ENCODE measurements at regions not wholly inside any gene's neighbourhood (a gene's known extent, or its start where the extent isn't known, plus 50 kb on each side); places are given as distances from the start of the nearest gene placed in this dataset.

- ATAC-seq (ENCODE audit: low read depth) = no peak
- Mint-ChIP-seq H3K9me3 (ENCODE audit: insufficient read depth) (peaks cover 14% of the 10 kb centered on the region), H3K27ac (no peak overlapping the region), H3K4me1 (no peaks in the 10 kb centered on the region), H3K4me3 (no peak overlapping the region), H3K27me3 (no peaks in the 10 kb centered on the region)
- Histone ChIP-seq H4K20me1 (ENCODE audit: control insufficient read depth, insufficient read depth, low read length, poor library complexity, severe bottlenecking) (no peaks in the 10 kb centered on the region), H3K4me3 (ENCODE audit: control extremely low read depth in 1 of 5, extremely low read depth in 1 of 5, insufficient read depth in 1 of 5, low read depth in 2 of 5, low read length in 4 of 5) (no peak overlapping the region), H3K27ac (ENCODE audit: low read length in 2 of 2) (no peak overlapping the region), H3K4me1 (ENCODE audit: control insufficient read depth in 2 of 2, insufficient read depth in 2 of 2, low read length in 2 of 2) (no peaks in the 10 kb centered on the region), H3K9ac (ENCODE audit: low read length) (no peak overlapping the region), H3K27me3 (replicated peaks in 1 of 4; ENCODE audit: control extremely low read depth in 1 of 4, control insufficient read depth in 3 of 4, insufficient read depth in 4 of 4, low read length in 3 of 4) (no peaks in the 10 kb centered on the region), H2AFZ (ENCODE audit: insufficient read depth, low read depth, low read length, poor library complexity, severe bottlenecking) (no peak overlapping the region), H3K36me3 (replicated peaks in 1 of 2; ENCODE audit: control extremely low read depth in 1 of 2, control insufficient read depth in 1 of 2, extremely low read depth in 1 of 2, insufficient read depth in 2 of 2, low read length in 1 of 2) (no peaks in the 10 kb centered on the region), H3K9me3 (ENCODE audit: control extremely low read depth in 1 of 3, control insufficient read depth in 2 of 3, insufficient read depth in 1 of 3, low read length in 2 of 3) (peaks cover 0 to 2% (median 0%) of the 10 kb centered on the region in 3 donors), H3K4me2 (replicated peaks; ENCODE audit: low read depth, low read length, poor library complexity, severe bottlenecking) (no peak overlapping the region), H3K79me2 (ENCODE audit: control insufficient read depth, insufficient read depth, low read length) (no peaks in the 10 kb centered on the region)
- no peak for DNase-seq
- POLR2A ChIA-PET = no interaction called here
- intact Hi-C loops (cut with micrococcal nuclease) = no loop called here
- CTCF ChIA-PET = no interaction called here
- TF ChIP-seq EZH2 (IDR thresholded peaks at IDR 0.05; ENCODE audit: borderline replicate concordance, insufficient read depth, low read depth, low read length, poor library complexity, severe bottlenecking) (no peak), CTCF (IDR thresholded peaks at IDR 0.05) (no peak)
- no CpG with 5 or more reads among the region's 1 CpG for WGBS (ENCODE audit: insufficient coverage)
Measured at GRCh38 chr5:104789366-104789765, 1226.8 kb upstream of the NUDT12 start.

- CTCF ChIA-PET = no interaction called here
- whole genome bisulfite sequencing (ENCODE audit: insufficient coverage) = 96% methylated on average over 2 of the region's 2 CpGs
- H3K27me3 ChIP-seq (replicated peaks in 1 of 4; ENCODE audit: control extremely low read depth in 1 of 4, control insufficient read depth in 3 of 4, insufficient read depth in 4 of 4, low read length in 3 of 4) = no peaks in the 10 kb centered on the region
- no peak overlapping the region for H3K4me3 ChIP-seq (ENCODE audit: control extremely low read depth in 1 of 5, extremely low read depth in 1 of 5, insufficient read depth in 1 of 5, low read depth in 2 of 5, low read length in 4 of 5)
- intact Hi-C loops (cut with micrococcal nuclease) = no loop called here
- no peak overlapping the region for H3K27ac ChIP-seq (ENCODE audit: low read length in 2 of 2)
- H3K9ac ChIP-seq (ENCODE audit: low read length) = no peak overlapping the region
- H3K9me3 Mint-ChIP-seq (ENCODE audit: insufficient read depth) = peaks cover 14% of the 10 kb centered on the region
- H3K4me1 Mint-ChIP-seq = no peaks in the 10 kb centered on the region
- H3K36me3 ChIP-seq (replicated peaks in 1 of 2; ENCODE audit: control extremely low read depth in 1 of 2, control insufficient read depth in 1 of 2, extremely low read depth in 1 of 2, insufficient read depth in 2 of 2, low read length in 1 of 2) = no peaks in the 10 kb centered on the region
- POLR2A ChIA-PET = no interaction called here
- no peak for TF ChIP-seq EZH2 (IDR thresholded peaks at IDR 0.05; ENCODE audit: borderline replicate concordance, insufficient read depth, low read depth, low read length, poor library complexity, severe bottlenecking)
- TF ChIP-seq CTCF (IDR thresholded peaks at IDR 0.05) = no peak
- no peaks in the 10 kb centered on the region for H4K20me1 ChIP-seq (ENCODE audit: control insufficient read depth, insufficient read depth, low read length, poor library complexity, severe bottlenecking)
- H3K4me1 ChIP-seq (ENCODE audit: control insufficient read depth in 2 of 2, insufficient read depth in 2 of 2, low read length in 2 of 2) = no peaks in the 10 kb centered on the region
- H3K27ac Mint-ChIP-seq = no peak overlapping the region
- H3K79me2 ChIP-seq (ENCODE audit: control insufficient read depth, insufficient read depth, low read length) = no peaks in the 10 kb centered on the region
- no peak overlapping the region for H2AFZ ChIP-seq (ENCODE audit: insufficient read depth, low read depth, low read length, poor library complexity, severe bottlenecking)
- H3K4me3 Mint-ChIP-seq = no peak overlapping the region
- H3K4me2 ChIP-seq (replicated peaks; ENCODE audit: low read depth, low read length, poor library complexity, severe bottlenecking) = no peak overlapping the region
- H3K27me3 Mint-ChIP-seq = no peaks in the 10 kb centered on the region
- DNase-seq (no peak), ATAC-seq (ENCODE audit: low read depth) (no peak)
- H3K9me3 ChIP-seq (ENCODE audit: control extremely low read depth in 1 of 3, control insufficient read depth in 2 of 3, insufficient read depth in 1 of 3, low read length in 2 of 3) = peaks cover 0 to 2% (median 0%) of the 10 kb centered on the region in 3 donors
Measured at GRCh38 chr5:104785097-104785496, 1222.5 kb upstream of the NUDT12 start.
